CD4-positive, alpha-beta T cell (primary cell): ENCODE measurements at regions not wholly inside any gene's neighbourhood (a gene's known extent, or its start where the extent isn't known, plus 50 kb on each side); places are given as distances from the start of the nearest gene placed in this dataset.

Experiments
- ATAC-seq: fragments of 200-7000 bp; cut with Tn5 transposase; one replicate; pipeline ENCODE4 v1.10.0; 2022; ENCODE audit warnings: mild to moderate bottlenecking; ENCODE audit not compliant: poor library complexity
- CTCF ChIA-PET: fragments of 350-600 bp; sonication (Branson Sonifier 250); formaldehyde crosslinking; loops from one replicate; lab custom pipeline; 2021; ENCODE audit warnings: antibody characterized with exemption, inconsistent platforms; lab: Charles Lee
- POLR2A ChIA-PET: fragments of 350-600 bp; sonication (Branson Sonifier 250); formaldehyde crosslinking; loops from one replicate; lab custom pipeline; 2021; ENCODE audit warnings: antibody characterized with exemption, inconsistent platforms; lab: Charles Lee
- DNase-seq, 14 experiments: peaks; one replicate each; pipeline ENCODE4 v3.0.0-alpha.2; 2013 to 2020; ENCODE audit warnings: mixed read lengths in 2 of 14
- H3K27ac ChIP-seq, 2 donors: one replicate each; pipeline versions ENCODE4 v1.5.1 to v1.7.0; 2013; ENCODE audit warnings: low read length in 2 of 2, low read depth in 1 of 2, mild to moderate bottlenecking in 1 of 2
- H3K27me3 ChIP-seq, 2 experiments: 1 replicate in 1 of 2; 2 replicates in 1 of 2; pipeline versions ENCODE4 v1.6.1 to v1.7.0; 2013; ENCODE audit warnings: low read length in 2 of 2, control low read depth in 1 of 2, mild to moderate bottlenecking in 1 of 2, moderate library complexity in 1 of 2; ENCODE audit not compliant: insufficient read depth in 2 of 2, control insufficient read depth in 1 of 2
- H3K36me3 ChIP-seq: one replicate; pipeline ENCODE4 v1.6.1; 2013; ENCODE audit warnings: low read length, control low read depth; ENCODE audit not compliant: insufficient read depth
- H3K4me1 ChIP-seq: one replicate; pipeline ENCODE4 v1.6.1; 2013; ENCODE audit warnings: low read length, control low read depth; ENCODE audit not compliant: insufficient read depth
- H3K4me3 ChIP-seq: one replicate; pipeline ENCODE4 v1.5.1; 2013; ENCODE audit warnings: mild to moderate bottlenecking, low read length, moderate library complexity
- H3K9me3 ChIP-seq, 2 experiments: 1 replicate in 1 of 2; 2 replicates in 1 of 2; pipeline versions ENCODE4 v1.6.1 to v1.7.0; 2013; ENCODE audit warnings: low read length in 2 of 2, mild to moderate bottlenecking in 2 of 2, control low read depth in 1 of 2, moderate library complexity in 1 of 2; ENCODE audit not compliant: control insufficient read depth in 1 of 2, insufficient read depth in 1 of 2
- H3K27ac Mint-ChIP-seq: one replicate; pipeline ENCODE4 v1.8.0; 2020; ENCODE audit warnings: mixed read lengths
- H3K27me3 Mint-ChIP-seq: one replicate; pipeline ENCODE4 v1.8.0; 2021; ENCODE audit warnings: mixed read lengths
- H3K36me3 Mint-ChIP-seq: one replicate; pipeline ENCODE4 v1.8.0; 2021; ENCODE audit warnings: low read depth, mixed read lengths
- H3K4me1 Mint-ChIP-seq: one replicate; pipeline ENCODE4 v1.8.0; 2021; ENCODE audit warnings: low read depth, mixed read lengths
- H3K4me3 Mint-ChIP-seq: one replicate; pipeline ENCODE4 v1.8.0; 2020; ENCODE audit warnings: mild to moderate bottlenecking, mixed read lengths
- H3K9me3 Mint-ChIP-seq: one replicate; pipeline ENCODE4 v1.8.0; 2020; ENCODE audit warnings: mixed read lengths
- intact Hi-C, 2 experiments: fragments of 100-400 bp; cut with DNase I in 1 of 2; cut with micrococcal nuclease in 1 of 2; formaldehyde crosslinking; loops; one replicate each; pipeline versions ENCODE4 v1.15.1 to v1.9.0; 2023 to 2025; cut with DNase I, micrococcal nuclease
- TF ChIP-seq, protein P1 (sequence below): fragments of 200-600 bp; IDR thresholded peaks from one replicate; pipeline ENCODE4 v1.8.0; 2022; ENCODE audit warnings: antibody characterized with exemption, mild to moderate bottlenecking

DNA sequence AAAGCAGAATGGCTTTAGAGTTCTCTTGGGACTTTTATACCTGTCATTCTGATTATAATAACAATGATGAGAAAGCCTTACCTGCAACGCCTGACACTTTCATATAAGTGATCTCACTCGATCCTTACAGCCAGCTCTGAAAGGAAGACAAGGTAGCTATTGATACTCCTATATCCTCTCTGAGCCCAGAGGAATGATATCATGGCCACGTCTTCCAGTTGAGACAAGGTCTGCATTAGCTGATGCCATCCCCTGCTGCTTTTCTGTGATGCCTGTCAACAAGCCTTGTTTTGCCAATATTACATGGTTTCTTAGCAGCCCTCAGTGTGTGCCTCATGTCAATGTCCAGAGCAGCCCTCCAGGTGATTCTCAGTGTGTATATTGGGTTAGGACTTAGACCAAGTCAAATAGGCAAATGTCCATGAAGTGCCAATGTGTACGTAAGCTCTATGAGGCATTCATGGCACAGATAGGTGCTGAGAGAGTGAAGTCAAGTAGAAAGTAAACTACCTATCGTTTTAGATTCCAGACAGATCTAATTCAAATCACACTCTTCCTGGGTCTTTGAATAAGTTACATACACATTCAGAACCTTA lies 405.9 kb downstream of the ADRA2A start:
- ChIA-PET POLR2A (no interaction called here), CTCF (no interaction called here)
- ATAC-seq (no peak), DNase-seq (no peak)
- Histone ChIP-seq H3K9me3 (no peaks in the 10 kb centered on the region), H3K4me1 (no peaks in the 10 kb centered on the region), H3K4me3 (no peak overlapping the region), H3K27ac (no peak overlapping the region), H3K27me3 (no peaks in the 10 kb centered on the region), H3K36me3 (no peaks in the 10 kb centered on the region)
- Mint-ChIP-seq H3K4me3 (no peak overlapping the region), H3K4me1 (no peaks in the 10 kb centered on the region), H3K36me3 (no peaks in the 10 kb centered on the region), H3K27me3 (no peaks in the 10 kb centered on the region), H3K27ac (no peak overlapping the region), H3K9me3 (no peaks in the 10 kb centered on the region)
- TF ChIP-seq, protein P1, sequence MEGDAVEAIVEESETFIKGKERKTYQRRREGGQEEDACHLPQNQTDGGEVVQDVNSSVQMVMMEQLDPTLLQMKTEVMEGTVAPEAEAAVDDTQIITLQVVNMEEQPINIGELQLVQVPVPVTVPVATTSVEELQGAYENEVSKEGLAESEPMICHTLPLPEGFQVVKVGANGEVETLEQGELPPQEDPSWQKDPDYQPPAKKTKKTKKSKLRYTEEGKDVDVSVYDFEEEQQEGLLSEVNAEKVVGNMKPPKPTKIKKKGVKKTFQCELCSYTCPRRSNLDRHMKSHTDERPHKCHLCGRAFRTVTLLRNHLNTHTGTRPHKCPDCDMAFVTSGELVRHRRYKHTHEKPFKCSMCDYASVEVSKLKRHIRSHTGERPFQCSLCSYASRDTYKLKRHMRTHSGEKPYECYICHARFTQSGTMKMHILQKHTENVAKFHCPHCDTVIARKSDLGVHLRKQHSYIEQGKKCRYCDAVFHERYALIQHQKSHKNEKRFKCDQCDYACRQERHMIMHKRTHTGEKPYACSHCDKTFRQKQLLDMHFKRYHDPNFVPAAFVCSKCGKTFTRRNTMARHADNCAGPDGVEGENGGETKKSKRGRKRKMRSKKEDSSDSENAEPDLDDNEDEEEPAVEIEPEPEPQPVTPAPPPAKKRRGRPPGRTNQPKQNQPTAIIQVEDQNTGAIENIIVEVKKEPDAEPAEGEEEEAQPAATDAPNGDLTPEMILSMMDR = no peak
- intact Hi-C loops = no loop called here

DNA sequence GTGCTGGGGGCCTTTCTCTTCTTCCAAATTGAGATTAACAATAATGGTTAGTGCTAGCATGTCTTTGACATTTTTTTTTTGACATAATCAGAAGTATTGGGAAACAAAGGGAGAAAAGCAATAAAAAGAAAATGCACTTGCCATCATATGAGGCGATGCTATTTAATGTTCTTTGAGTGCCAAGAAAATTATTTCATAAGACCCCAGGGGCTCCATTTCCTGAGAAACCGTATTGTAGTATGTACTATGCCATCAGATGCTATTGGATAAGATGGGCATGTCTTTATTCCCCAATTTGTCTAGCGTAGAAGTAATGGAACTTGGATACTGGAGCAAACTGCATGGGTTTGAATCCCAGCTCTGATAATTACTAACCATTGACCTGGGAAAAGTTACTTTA lies 408.9 kb downstream of the ADRA2A start:
- H3K4me1 Mint-ChIP-seq = no peaks in the 10 kb centered on the region
- Histone ChIP-seq H3K4me3 (no peak overlapping the region), H3K27ac (no peak overlapping the region), H3K9me3 (peaks cover 9 to 18% of the 10 kb centered on the region in 2 experiments), H3K4me1 (no peaks in the 10 kb centered on the region), H3K27me3 (no peaks in the 10 kb centered on the region), H3K36me3 (no peaks in the 10 kb centered on the region)
- ATAC-seq = no peak
- POLR2A ChIA-PET = no interaction called here
- TF ChIP-seq, protein P1 = no peak
- intact Hi-C loops = no loop called here
- no peaks in the 10 kb centered on the region for H3K27me3 Mint-ChIP-seq
- H3K4me3 Mint-ChIP-seq = no peak overlapping the region
- peaks cover 12% of the 10 kb centered on the region for H3K9me3 Mint-ChIP-seq
- H3K36me3 Mint-ChIP-seq = peaks cover 10% of the 10 kb centered on the region
- CTCF ChIA-PET = no interaction called here
- no peak for DNase-seq
- no peak overlapping the region for H3K27ac Mint-ChIP-seq

DNA sequence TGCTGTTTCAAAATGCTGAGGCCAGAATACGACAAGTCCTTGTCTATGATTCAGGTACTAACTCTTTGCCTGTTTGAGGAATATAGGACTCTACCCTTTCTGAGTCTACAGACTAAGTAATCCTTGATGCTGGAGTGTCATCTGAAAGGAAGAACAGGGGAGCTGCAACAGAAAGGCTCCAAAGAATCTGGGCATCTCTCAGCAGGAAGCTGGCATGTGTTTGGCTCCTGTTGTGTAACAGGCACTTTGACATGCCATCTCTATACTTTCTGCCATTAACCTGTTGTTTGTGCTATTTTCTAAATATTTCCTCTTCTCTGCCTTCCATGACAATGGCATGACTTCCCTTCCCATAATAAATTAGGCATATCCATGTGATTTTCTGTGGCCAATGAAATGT lies 409.5 kb downstream of the ADRA2A start:
- Histone ChIP-seq H3K9me3 (peaks cover 9 to 18% of the 10 kb centered on the region in 2 experiments), H3K4me3 (no peak overlapping the region), H3K4me1 (no peaks in the 10 kb centered on the region), H3K36me3 (no peaks in the 10 kb centered on the region), H3K27ac (no peak overlapping the region), H3K27me3 (no peaks in the 10 kb centered on the region)
- ChIA-PET CTCF (no interaction called here), POLR2A (no interaction called here)
- no peaks in the 10 kb centered on the region for H3K4me1 Mint-ChIP-seq
- peaks cover 17% of the 10 kb centered on the region for H3K9me3 Mint-ChIP-seq
- intact Hi-C loops = no loop called here
- H3K27me3 Mint-ChIP-seq = peaks cover 3% of the 10 kb centered on the region
- no peak overlapping the region for H3K4me3 Mint-ChIP-seq
- no peak overlapping the region for H3K27ac Mint-ChIP-seq
- no peak for DNase-seq
- no peak for ATAC-seq
- H3K36me3 Mint-ChIP-seq = peaks cover 10% of the 10 kb centered on the region
- TF ChIP-seq, protein P1 = no peak
